ENCODE measurements at regions not wholly inside any gene's neighbourhood (a gene's known extent, or its start where the extent isn't known, plus 50 kb on each side); places are given as distances from the start of the nearest gene placed in this dataset.

DNA sequence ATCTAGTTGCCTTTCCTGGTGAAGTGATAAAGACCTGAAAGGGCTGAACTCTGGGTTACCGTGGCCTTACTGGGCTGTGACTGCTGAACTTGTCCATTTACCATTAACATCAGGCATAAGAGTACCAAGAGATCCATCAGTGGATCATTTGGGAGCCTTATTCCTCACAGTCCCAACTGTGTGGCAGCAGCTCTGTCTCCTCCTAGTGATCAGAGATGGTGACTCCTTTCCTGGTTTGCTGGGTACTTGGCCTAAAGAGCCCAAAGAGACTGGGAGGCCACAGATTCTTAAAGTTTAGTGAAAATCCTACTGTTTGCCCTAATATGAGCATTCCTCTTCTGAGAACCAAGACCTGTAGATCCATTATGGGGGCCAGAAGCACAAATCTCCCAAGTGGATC is 56.3 kb upstream of the ATP6AP2 start:
- no peak for TF ChIP-seq POLR2A (IDR thresholded peaks at IDR 0.05)
- TF ChIP-seq, protein P1, sequence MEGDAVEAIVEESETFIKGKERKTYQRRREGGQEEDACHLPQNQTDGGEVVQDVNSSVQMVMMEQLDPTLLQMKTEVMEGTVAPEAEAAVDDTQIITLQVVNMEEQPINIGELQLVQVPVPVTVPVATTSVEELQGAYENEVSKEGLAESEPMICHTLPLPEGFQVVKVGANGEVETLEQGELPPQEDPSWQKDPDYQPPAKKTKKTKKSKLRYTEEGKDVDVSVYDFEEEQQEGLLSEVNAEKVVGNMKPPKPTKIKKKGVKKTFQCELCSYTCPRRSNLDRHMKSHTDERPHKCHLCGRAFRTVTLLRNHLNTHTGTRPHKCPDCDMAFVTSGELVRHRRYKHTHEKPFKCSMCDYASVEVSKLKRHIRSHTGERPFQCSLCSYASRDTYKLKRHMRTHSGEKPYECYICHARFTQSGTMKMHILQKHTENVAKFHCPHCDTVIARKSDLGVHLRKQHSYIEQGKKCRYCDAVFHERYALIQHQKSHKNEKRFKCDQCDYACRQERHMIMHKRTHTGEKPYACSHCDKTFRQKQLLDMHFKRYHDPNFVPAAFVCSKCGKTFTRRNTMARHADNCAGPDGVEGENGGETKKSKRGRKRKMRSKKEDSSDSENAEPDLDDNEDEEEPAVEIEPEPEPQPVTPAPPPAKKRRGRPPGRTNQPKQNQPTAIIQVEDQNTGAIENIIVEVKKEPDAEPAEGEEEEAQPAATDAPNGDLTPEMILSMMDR (IDR thresholded peaks at IDR 0.05): no peak

All from uterus (tissue), 2 donors.